Neural progenitor cell (in vitro differentiated cells): ENCODE measurements at regions not wholly inside any gene's neighbourhood (a gene's known extent, or its start where the extent isn't known, plus 50 kb on each side); places are given as distances from the start of the nearest gene placed in this dataset.

Source experiments
- DNase-seq: peaks from one replicate; pipeline ENCODE4 v3.0.0-alpha.2; 2016; ENCODE audit warnings: low spot score
- H2AFZ ChIP-seq: fragments of 200-600 bp; sonication (generic); replicated peaks from 2 replicates; pipeline ENCODE4 v1.6.1; 2016; ENCODE audit warnings: antibody characterized with exemption
- H3F3A ChIP-seq: fragments of 200-600 bp; sonication (generic); 2 replicates; pipeline ENCODE4 v1.6.1; 2016; ENCODE audit warnings: antibody characterized with exemption, low read depth
- H3K27ac ChIP-seq: fragments of 200-600 bp; sonication (generic); 2 replicates; pipeline ENCODE4 v1.5.1; 2016; ENCODE audit warnings: mild to moderate bottlenecking
- H3K27me3 ChIP-seq: fragments of 200-600 bp; sonication (generic); 2 replicates; pipeline ENCODE4 v1.6.1; 2016; ENCODE audit warnings: mild to moderate bottlenecking, moderate library complexity
- H3K36me3 ChIP-seq: fragments of 200-600 bp; sonication (generic); 2 replicates; pipeline ENCODE4 v1.5.1; 2016
- H3K4me1 ChIP-seq: fragments of 200-600 bp; sonication (generic); 2 replicates; pipeline ENCODE4 v1.6.1; 2016; ENCODE audit warnings: mixed run types
- H3K4me2 ChIP-seq: fragments of 200-600 bp; sonication (generic); 2 replicates; pipeline ENCODE4 v1.6.1; 2016
- H3K4me3 ChIP-seq: fragments of 200-600 bp; sonication (generic); 2 replicates; pipeline ENCODE4 v1.5.1; 2016
- H3K79me2 ChIP-seq: fragments of 200-600 bp; sonication (generic); 2 replicates; pipeline ENCODE4 v1.6.1; 2016; ENCODE audit warnings: low read depth
- H3K9ac ChIP-seq: fragments of 200-600 bp; sonication (generic); 2 replicates; pipeline ENCODE4 v1.6.1; 2016
- H3K9me3 ChIP-seq: fragments of 200-600 bp; sonication (generic); 2 replicates; pipeline ENCODE4 v1.5.1; 2016; ENCODE audit warnings: low read depth
- H4K20me1 ChIP-seq: fragments of 200-600 bp; sonication (generic); 2 replicates; pipeline ENCODE4 v1.6.1; 2016; ENCODE audit warnings: low read depth
- H3K27ac Mint-ChIP-seq: 3 replicates; pipeline ENCODE4 v1.8.0; 2021; ENCODE audit warnings: mixed read lengths
- H3K27me3 Mint-ChIP-seq: 2 replicates; pipeline ENCODE4 v1.8.0; 2022; ENCODE audit warnings: low read depth, mild to moderate bottlenecking, inconsistent platforms, moderate library complexity, mixed read lengths; ENCODE audit not compliant: insufficient read depth
- H3K36me3 Mint-ChIP-seq: 3 replicates; pipeline ENCODE4 v1.8.0; 2021; ENCODE audit warnings: mixed read lengths
- H3K4me1 Mint-ChIP-seq: 3 replicates; pipeline ENCODE4 v1.8.0; 2021; ENCODE audit warnings: mixed read lengths
- H3K4me3 Mint-ChIP-seq: 3 replicates; pipeline ENCODE4 v1.8.0; 2021; ENCODE audit warnings: mild to moderate bottlenecking, moderate library complexity, mixed read lengths
- H3K9me3 Mint-ChIP-seq: 3 replicates; pipeline ENCODE4 v1.8.0; 2020; ENCODE audit warnings: mixed read lengths
- EZH2 ChIP-seq: fragments of 200-600 bp; sonication (generic); IDR thresholded peaks from 2 replicates; pipeline ENCODE4 v1.6.1; 2017; ENCODE audit warnings: antibody characterized with exemption, mild to moderate bottlenecking, moderate library complexity
- EZH2phosphoT487 ChIP-seq: fragments of 200-600 bp; sonication (generic); IDR thresholded peaks from 2 replicates; pipeline ENCODE4 v1.6.1; 2017; ENCODE audit warnings: antibody characterized with exemption
- TF ChIP-seq, protein P1 (sequence below): fragments of 200-600 bp; sonication (generic); IDR thresholded peaks from 2 replicates; pipeline ENCODE4 v1.5.1; 2017; ENCODE audit warnings: antibody characterized with exemption, mild to moderate bottlenecking

GRCh38 chr13:93058301-93058700 is 168.3 kb upstream of the GPC6 start:
- Histone ChIP-seq H3K4me2 (no peak overlapping the region), H3K9ac (no peak overlapping the region), H3K4me3 (no peak overlapping the region), H3K36me3 (no peaks in the 10 kb centered on the region), H3K27ac (no peak overlapping the region), H3F3A (no peaks in the 10 kb centered on the region), H3K79me2 (no peaks in the 10 kb centered on the region), H3K4me1 (no peaks in the 10 kb centered on the region), H2AFZ (no peak overlapping the region), H3K27me3 (no peaks in the 10 kb centered on the region), H3K9me3 (no peaks in the 10 kb centered on the region), H4K20me1 (no peaks in the 10 kb centered on the region)
- H3K4me1 Mint-ChIP-seq = no peaks in the 10 kb centered on the region
- no peak overlapping the region for H3K4me3 Mint-ChIP-seq
- DNase-seq = no peak
- H3K9me3 Mint-ChIP-seq = no peaks in the 10 kb centered on the region
- H3K36me3 Mint-ChIP-seq = no peaks in the 10 kb centered on the region
- H3K27ac Mint-ChIP-seq = no peak overlapping the region
- H3K27me3 Mint-ChIP-seq = no peaks in the 10 kb centered on the region
- TF ChIP-seq EZH2phosphoT487 (no peak), EZH2 (no peak)
- TF ChIP-seq, protein P1, sequence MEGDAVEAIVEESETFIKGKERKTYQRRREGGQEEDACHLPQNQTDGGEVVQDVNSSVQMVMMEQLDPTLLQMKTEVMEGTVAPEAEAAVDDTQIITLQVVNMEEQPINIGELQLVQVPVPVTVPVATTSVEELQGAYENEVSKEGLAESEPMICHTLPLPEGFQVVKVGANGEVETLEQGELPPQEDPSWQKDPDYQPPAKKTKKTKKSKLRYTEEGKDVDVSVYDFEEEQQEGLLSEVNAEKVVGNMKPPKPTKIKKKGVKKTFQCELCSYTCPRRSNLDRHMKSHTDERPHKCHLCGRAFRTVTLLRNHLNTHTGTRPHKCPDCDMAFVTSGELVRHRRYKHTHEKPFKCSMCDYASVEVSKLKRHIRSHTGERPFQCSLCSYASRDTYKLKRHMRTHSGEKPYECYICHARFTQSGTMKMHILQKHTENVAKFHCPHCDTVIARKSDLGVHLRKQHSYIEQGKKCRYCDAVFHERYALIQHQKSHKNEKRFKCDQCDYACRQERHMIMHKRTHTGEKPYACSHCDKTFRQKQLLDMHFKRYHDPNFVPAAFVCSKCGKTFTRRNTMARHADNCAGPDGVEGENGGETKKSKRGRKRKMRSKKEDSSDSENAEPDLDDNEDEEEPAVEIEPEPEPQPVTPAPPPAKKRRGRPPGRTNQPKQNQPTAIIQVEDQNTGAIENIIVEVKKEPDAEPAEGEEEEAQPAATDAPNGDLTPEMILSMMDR = no peak

- Histone ChIP-seq H4K20me1 (no peaks in the 10 kb centered on the region), H3K4me2 (no peak overlapping the region), H3K9me3 (no peaks in the 10 kb centered on the region), H3K27ac (no peak overlapping the region), H3K4me1 (no peaks in the 10 kb centered on the region), H3K36me3 (no peaks in the 10 kb centered on the region), H3K9ac (no peak overlapping the region), H3K27me3 (no peaks in the 10 kb centered on the region), H3K79me2 (no peaks in the 10 kb centered on the region), H2AFZ (no peak overlapping the region), H3F3A (no peaks in the 10 kb centered on the region), H3K4me3 (no peak overlapping the region)
- H3K4me1 Mint-ChIP-seq = no peaks in the 10 kb centered on the region
- no peaks in the 10 kb centered on the region for H3K36me3 Mint-ChIP-seq
- DNase-seq = no peak
- no peak for TF ChIP-seq EZH2phosphoT487
- H3K4me3 Mint-ChIP-seq = no peak overlapping the region
- no peak overlapping the region for H3K27ac Mint-ChIP-seq
- no peaks in the 10 kb centered on the region for H3K9me3 Mint-ChIP-seq
- no peaks in the 10 kb centered on the region for H3K27me3 Mint-ChIP-seq
These were observed 166.5 kb upstream of the GPC6 start for GRCh38 chr13:93060144-93060543.

DNA sequence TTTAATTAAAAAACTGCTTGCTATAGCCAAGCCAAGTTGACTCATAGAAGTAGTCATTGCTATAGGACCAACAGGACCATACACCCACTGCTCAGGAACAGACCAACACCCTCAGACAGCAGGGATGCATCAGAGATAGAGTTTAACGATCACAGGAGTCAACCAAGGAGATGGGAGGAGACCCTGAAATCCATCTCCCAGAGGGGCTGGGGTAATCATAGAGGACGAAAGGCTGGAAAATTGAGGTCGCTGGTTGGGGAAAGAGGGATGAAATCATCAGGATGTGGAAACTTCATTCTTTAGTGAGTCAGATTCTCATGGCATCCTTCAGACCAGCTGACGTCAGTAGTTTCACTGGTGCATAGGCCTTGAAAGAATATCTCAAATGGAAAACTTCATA is 160.4 kb upstream of the GPC6 start:
- H3K27me3 Mint-ChIP-seq = no peaks in the 10 kb centered on the region
- TF ChIP-seq, protein P1 = no peak

GRCh38 chr13:93079294-93079693 is 147.3 kb upstream of the GPC6 start:
- no peaks in the 10 kb centered on the region for H3K27me3 ChIP-seq
- Mint-ChIP-seq H3K27ac (no peak overlapping the region), H3K27me3 (no peaks in the 10 kb centered on the region), H3K9me3 (no peaks in the 10 kb centered on the region), H3K4me1 (peaks cover 3% of the 10 kb centered on the region), H3K36me3 (no peaks in the 10 kb centered on the region), H3K4me3 (no peak overlapping the region)
- no peak for TF ChIP-seq EZH2
- TF ChIP-seq EZH2phosphoT487 = no peak
- TF ChIP-seq, protein P1 = no peak
- no peak overlapping the region for H3K4me3 ChIP-seq
- DNase-seq = no peak
- no peaks in the 10 kb centered on the region for H3K4me1 ChIP-seq
- H3K4me2 ChIP-seq = no peak overlapping the region
- no peak overlapping the region for H3K27ac ChIP-seq
- H3K36me3 ChIP-seq = no peaks in the 10 kb centered on the region
- H3K79me2 ChIP-seq = no peaks in the 10 kb centered on the region
- H2AFZ ChIP-seq = no peak overlapping the region
- no peak overlapping the region for H3K9ac ChIP-seq
- H4K20me1 ChIP-seq = no peaks in the 10 kb centered on the region
- H3F3A ChIP-seq = no peaks in the 10 kb centered on the region
- no peaks in the 10 kb centered on the region for H3K9me3 ChIP-seq

More for the DNA sequence above, 160.4 kb upstream of the GPC6 start:
- H4K20me1 ChIP-seq = no peaks in the 10 kb centered on the region
- H3K27me3 ChIP-seq = no peaks in the 10 kb centered on the region
- DNase-seq = no peak
- H3F3A ChIP-seq = no peaks in the 10 kb centered on the region
- no peaks in the 10 kb centered on the region for H3K36me3 ChIP-seq
- no peak overlapping the region for H3K4me2 ChIP-seq
- Mint-ChIP-seq H3K36me3 (no peaks in the 10 kb centered on the region), H3K4me3 (no peak overlapping the region), H3K4me1 (no peaks in the 10 kb centered on the region), H3K27ac (no peak overlapping the region), H3K9me3 (no peaks in the 10 kb centered on the region)
- H3K9me3 ChIP-seq = no peaks in the 10 kb centered on the region
- no peaks in the 10 kb centered on the region for H3K4me1 ChIP-seq
- no peak overlapping the region for H2AFZ ChIP-seq
- H3K27ac ChIP-seq = no peak overlapping the region
- no peak overlapping the region for H3K4me3 ChIP-seq
- H3K79me2 ChIP-seq = no peaks in the 10 kb centered on the region
- no peak overlapping the region for H3K9ac ChIP-seq
